ENCODE measurements at regions not wholly inside any gene's neighbourhood (a gene's known extent, or its start where the extent isn't known, plus 50 kb on each side); places are given as distances from the start of the nearest gene placed in this dataset.
A peak's percentile ranks its signal among the peaks of the same experiment; 100 is the strongest.

GRCh38 chr7:65254061-65254460, 119.6 kb upstream of the ZNF92 start:
- no peaks in the 10 kb centered on the region for H3K36me3 ChIP-seq (ENCODE audit: control insufficient read depth, insufficient read depth, low read length)
- TF ChIP-seq, protein P1, sequence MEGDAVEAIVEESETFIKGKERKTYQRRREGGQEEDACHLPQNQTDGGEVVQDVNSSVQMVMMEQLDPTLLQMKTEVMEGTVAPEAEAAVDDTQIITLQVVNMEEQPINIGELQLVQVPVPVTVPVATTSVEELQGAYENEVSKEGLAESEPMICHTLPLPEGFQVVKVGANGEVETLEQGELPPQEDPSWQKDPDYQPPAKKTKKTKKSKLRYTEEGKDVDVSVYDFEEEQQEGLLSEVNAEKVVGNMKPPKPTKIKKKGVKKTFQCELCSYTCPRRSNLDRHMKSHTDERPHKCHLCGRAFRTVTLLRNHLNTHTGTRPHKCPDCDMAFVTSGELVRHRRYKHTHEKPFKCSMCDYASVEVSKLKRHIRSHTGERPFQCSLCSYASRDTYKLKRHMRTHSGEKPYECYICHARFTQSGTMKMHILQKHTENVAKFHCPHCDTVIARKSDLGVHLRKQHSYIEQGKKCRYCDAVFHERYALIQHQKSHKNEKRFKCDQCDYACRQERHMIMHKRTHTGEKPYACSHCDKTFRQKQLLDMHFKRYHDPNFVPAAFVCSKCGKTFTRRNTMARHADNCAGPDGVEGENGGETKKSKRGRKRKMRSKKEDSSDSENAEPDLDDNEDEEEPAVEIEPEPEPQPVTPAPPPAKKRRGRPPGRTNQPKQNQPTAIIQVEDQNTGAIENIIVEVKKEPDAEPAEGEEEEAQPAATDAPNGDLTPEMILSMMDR (IDR thresholded peaks at IDR 0.05; ENCODE audit: insufficient read depth, low read length, poor library complexity, severe bottlenecking) = no peak
- no peak overlapping the region for H3K4me3 ChIP-seq (ENCODE audit: low read depth, low read length)
- H3K27me3 ChIP-seq (ENCODE audit: control insufficient read depth, insufficient read depth, low read length) = no peaks in the 10 kb centered on the region
- DNase-seq (ENCODE audit: low read depth) = no peak

DNA sequence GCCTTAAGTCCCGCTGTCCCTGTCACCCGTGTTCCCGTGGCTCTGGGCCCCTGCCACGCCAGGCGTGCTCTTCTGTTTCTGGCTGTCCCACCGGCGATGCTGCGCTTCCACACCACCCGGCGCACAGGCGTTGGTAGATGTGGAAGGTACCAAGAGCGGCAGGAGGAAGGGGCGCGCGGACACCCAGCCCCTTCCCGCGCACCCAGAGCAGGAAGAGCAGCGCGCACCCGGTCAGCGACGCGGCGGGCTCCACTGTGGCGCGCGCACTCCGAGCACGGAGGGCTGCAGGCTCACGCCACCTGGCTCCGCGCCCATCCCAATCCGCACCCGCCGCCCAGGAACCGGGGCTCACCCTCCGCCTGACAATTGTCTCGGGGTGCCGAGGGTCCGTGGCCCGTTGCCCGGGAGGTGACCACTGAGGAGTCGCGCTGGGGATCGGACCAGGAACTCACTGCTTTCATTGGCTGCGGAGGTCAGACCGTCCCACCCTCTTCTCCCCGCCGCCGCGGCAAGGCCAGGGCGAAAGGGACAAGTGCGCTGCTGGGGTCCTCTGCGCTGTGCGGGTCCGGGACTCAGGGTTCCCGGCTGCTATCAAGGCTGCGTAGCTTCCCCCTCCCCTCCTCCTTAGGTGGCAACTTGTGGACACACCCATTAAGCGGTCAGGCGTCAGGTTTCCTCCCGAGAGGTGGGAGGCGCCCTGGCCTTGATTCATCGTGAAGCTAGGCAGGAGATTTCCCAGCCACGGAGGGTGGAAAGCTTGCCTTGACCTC, 121.6 kb upstream of the ZNF92 start:
- no peaks in the 10 kb centered on the region for H3K36me3 ChIP-seq (ENCODE audit: control insufficient read depth, insufficient read depth, low read length)
- DNase-seq (ENCODE audit: low read depth) = peak; percentile 57
- TF ChIP-seq, protein P1 (IDR thresholded peaks at IDR 0.05; ENCODE audit: insufficient read depth, low read length, poor library complexity, severe bottlenecking) = no peak

GRCh38 chr7:65250697-65251395, 122.8 kb upstream of the ZNF92 start:
- Histone ChIP-seq H3K36me3 (ENCODE audit: control insufficient read depth, insufficient read depth, low read length) (no peaks in the 10 kb centered on the region), H3K4me3 (ENCODE audit: low read depth, low read length) (no peak overlapping the region), H3K27me3 (ENCODE audit: control insufficient read depth, insufficient read depth, low read length) (no peaks in the 10 kb centered on the region)
- DNase-seq (ENCODE audit: low read depth) = no peak
- TF ChIP-seq, protein P1 (IDR thresholded peaks at IDR 0.05; ENCODE audit: insufficient read depth, low read length, poor library complexity, severe bottlenecking) = no peak

More for the DNA sequence above, 121.6 kb upstream of the ZNF92 start:
- Histone ChIP-seq H3K4me3 (ENCODE audit: low read depth, low read length) (peak overlapping the region; percentile 69), H3K27me3 (ENCODE audit: control insufficient read depth, insufficient read depth, low read length) (no peaks in the 10 kb centered on the region)

- Histone ChIP-seq H3K36me3 (ENCODE audit: control insufficient read depth, insufficient read depth, low read length) (no peaks in the 10 kb centered on the region), H3K27me3 (ENCODE audit: control insufficient read depth, insufficient read depth, low read length) (no peaks in the 10 kb centered on the region), H3K4me3 (ENCODE audit: low read depth, low read length) (no peak overlapping the region)
- no peak for DNase-seq (ENCODE audit: low read depth)
- TF ChIP-seq, protein P1 (IDR thresholded peaks at IDR 0.05; ENCODE audit: insufficient read depth, low read length, poor library complexity, severe bottlenecking) = no peak
These were observed 123.4 kb upstream of the ZNF92 start for GRCh38 chr7:65250216-65250615.

DNA sequence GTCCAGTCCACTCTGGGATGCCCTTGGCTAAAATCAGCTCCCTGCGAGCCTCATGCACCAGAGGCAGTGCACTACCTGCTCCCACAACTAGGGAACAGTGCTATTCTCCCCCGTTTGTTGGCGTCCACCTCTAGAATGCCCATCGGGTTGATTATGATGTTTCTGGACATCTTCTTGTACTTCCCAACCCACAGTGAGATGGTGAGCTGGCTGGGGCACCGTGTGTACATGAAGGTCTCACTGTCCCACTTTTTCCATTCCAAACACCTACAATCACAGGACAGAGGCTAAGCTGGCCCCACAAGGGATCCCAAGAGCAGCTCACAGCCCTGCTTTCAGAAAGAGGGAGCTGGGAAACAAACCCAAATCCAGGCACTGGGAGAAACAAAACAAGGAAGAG, 126.2 kb upstream of the ZNF92 start:
- H3K36me3 ChIP-seq (ENCODE audit: control insufficient read depth, insufficient read depth, low read length) = no peaks in the 10 kb centered on the region
- H3K27me3 ChIP-seq (ENCODE audit: control insufficient read depth, insufficient read depth, low read length) = no peaks in the 10 kb centered on the region
- TF ChIP-seq, protein P1 (IDR thresholded peaks at IDR 0.05; ENCODE audit: insufficient read depth, low read length, poor library complexity, severe bottlenecking) = no peak
- H3K4me3 ChIP-seq (ENCODE audit: low read depth, low read length) = no peak overlapping the region
- no peak for DNase-seq (ENCODE audit: low read depth)

All from kidney epithelial cell (primary cell).